ENCODE measurements at regions not wholly inside any gene's neighbourhood (a gene's known extent, or its start where the extent isn't known, plus 50 kb on each side); places are given as distances from the start of the nearest gene placed in this dataset.

GRCh38 chr5:87872986-87873385 lies 395.7 kb downstream of the TMEM161B start:
- DNase-seq (ENCODE audit: low read depth): no peak

DNA sequence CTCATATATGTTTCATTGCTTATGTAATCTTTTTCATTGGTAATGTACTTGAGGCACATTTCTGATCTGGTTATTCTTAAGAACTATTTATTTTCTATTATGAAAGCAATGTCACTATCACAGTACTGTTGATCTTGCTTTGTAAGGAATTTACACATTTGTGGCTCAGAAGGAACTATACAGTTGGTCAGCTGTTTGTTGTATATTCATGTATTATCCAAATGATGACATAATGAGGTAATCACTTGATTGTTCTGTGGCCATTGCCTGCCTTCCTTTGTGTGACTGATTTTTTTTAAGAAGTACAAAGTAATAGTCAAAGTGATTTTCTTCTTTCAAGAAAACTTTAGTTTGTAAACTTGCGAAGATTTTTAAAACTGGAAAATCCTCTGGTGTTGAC lies 399.9 kb downstream of the TMEM161B start:
- no peak for DNase-seq (ENCODE audit: low read depth)

DNA sequence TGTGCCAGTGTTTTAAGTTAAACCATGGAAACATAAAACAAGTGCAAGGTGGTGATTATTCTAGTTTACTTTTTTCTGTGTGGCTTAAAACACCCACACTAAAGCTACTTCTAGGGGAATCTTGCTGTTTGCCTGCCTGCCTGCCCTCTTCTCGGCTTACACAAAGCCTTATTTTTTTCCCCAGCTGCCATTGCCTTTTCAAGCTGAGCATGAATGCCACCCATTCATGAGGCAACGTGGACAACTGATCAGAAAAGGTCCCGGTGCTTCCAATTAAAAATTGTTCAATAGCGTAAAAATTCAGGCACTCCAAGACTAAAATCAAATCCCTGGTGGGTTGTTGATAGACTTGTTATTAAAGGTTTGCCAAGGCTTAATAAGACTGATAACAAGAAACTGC lies 401.4 kb downstream of the TMEM161B start:
- no peak for DNase-seq (ENCODE audit: low read depth)

- DNase-seq (ENCODE audit: low read depth): no peak
These were observed 415.1 kb downstream of the TMEM161B start for GRCh38 chr5:87853541-87853940.

DNA sequence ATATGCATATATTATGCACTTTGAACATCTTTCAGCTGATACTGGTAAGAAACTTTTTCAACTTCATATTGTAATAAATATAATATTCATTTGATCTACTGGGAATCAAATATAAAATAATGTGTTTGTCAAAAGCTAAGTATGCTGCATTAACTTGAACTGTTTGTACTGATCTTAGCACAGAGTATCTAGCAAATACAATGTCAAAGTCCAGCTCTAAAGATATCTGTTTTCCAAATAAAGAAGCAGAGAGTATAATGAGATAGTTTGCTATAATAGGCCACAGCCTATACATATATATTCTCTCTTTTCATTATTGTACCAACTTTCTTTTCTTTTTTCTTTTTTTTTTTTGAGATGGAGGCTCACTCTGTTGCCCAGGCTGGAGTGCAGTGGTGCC lies 417.0 kb downstream of the TMEM161B start:
- DNase-seq (ENCODE audit: low read depth): no peak

GRCh38 chr5:87850843-87851242 lies 417.8 kb downstream of the TMEM161B start:
- DNase-seq (ENCODE audit: low read depth): no peak

GRCh38 chr5:87845734-87846133 lies 422.9 kb downstream of the TMEM161B start:
- DNase-seq (ENCODE audit: low read depth): no peak

- DNase-seq (ENCODE audit: low read depth): no peak
These were observed 423.8 kb downstream of the TMEM161B start for GRCh38 chr5:87844866-87845265.

DNA sequence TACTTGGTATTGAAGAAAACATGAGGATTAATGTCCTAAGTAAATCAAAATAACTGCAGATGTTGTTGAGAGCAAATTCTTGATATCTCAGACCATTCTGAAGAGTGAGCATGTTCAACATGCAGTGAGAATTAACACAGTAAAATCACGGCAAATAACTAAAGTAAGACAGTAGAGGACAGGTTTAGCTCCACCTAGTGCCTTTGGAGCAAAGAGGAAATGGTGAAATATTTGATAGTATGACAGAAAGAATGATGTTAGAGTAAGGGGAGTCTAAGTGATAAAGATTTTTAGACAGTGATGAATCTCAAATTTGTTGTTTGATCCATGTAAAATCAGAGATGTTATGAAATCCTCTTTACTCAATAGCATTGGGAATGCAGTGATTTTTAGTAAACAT lies 424.2 kb downstream of the TMEM161B start:
- no peak for DNase-seq (ENCODE audit: low read depth)

- no peak for DNase-seq (ENCODE audit: low read depth)
These were observed 424.0 kb upstream of the CCNH start for GRCh38 chr5:87836696-87837095.

- DNase-seq (ENCODE audit: low read depth): no peak
These were observed 418.8 kb upstream of the CCNH start for GRCh38 chr5:87831499-87831898.

DNA sequence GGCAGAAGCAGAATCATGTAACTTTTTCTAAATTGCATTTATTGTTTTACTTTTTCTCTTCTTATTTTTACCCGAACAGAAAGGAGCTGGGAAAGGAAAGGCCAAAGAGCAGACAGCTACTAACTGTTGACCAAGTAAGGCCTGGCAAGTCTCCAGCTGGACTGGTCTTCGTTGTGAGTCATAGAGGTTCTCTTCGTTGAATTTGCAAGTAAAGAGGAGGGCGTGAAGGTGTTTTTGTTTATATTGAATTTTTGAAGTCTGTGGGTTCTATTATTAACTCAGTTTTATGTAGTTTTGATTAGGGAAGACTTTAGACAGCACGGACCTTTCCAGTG lies 416.5 kb upstream of the CCNH start:
- DNase-seq (ENCODE audit: low read depth): no peak

DNA sequence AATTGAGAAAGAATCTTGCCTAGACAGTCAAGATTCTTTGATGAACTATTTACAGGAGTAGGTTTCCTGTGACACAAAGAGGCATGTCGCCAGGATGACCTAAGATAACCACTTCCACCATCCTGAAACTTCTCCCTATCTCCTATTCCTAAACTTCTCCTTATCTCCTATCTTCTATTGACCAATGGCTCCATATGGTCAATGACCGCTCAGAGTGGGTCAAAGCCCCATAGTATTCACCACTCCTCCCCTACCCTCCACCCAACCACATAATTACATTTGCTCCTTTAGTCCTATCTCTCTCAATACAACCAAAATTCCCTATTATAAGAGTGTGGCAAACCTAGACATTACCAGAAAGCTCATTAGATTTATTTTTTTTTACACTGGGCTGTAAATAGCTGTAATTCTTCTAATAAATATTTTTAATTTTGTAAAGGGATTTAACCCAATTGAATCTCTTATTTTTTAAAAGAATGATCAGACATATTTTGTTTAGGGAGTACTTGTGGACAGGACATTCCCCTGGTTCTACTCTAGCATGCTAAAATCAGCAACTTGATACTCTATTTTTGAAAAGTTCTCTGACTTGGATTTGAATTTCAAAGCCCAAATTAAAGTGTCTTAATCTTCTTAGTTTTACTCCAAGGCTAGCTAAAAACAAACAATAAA lies 416.0 kb upstream of the CCNH start:
- DNase-seq (ENCODE audit: low read depth): no peak

DNA sequence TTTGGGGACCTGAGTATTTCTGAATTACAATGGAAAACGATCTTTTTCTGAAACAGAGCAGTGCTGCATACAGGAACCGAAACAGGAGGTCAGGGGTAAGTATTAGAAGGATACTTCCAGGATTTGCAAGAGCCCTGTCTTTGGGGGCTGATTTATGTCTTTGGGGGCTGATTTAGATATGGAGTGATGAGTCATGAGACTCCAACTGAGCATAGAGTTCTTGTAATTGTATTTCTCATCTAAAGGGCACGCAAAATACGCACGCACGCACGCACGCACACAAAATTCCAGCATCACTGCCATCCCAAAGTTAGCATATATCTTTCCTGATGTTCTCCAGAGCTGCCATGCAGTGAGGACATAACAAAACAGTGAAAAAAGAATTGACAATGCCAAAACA lies 414.8 kb upstream of the CCNH start:
- no peak for DNase-seq (ENCODE audit: low read depth)

DNA sequence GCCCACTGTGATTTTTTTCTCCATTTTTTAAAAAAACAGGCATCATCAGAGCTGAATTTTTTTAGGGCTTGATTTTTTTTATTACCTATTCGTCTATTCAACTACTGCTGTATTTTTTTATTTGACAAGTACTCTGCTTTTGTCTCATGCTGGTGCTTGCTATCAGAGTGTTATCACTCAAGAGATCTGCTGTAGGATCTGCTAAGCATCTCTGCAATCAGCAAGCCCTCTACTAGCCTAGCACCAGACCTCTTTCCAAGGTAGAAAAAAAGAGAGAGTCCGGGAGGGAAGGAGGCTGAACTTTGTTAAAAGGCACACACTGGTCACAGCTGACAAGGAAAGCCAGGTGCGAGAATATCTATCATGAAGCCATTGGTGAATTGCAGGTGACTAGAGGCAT lies 413.8 kb upstream of the CCNH start:
- DNase-seq (ENCODE audit: low read depth): no peak

GRCh38 chr5:87825583-87825982 lies 412.9 kb upstream of the CCNH start:
- no peak for DNase-seq (ENCODE audit: low read depth)

GRCh38 chr5:87807783-87808182 lies 395.1 kb upstream of the CCNH start:
- no peak for DNase-seq (ENCODE audit: low read depth)

- no peak for DNase-seq (ENCODE audit: low read depth)
These were observed 390.6 kb upstream of the CCNH start for GRCh38 chr5:87803352-87803751.

DNA sequence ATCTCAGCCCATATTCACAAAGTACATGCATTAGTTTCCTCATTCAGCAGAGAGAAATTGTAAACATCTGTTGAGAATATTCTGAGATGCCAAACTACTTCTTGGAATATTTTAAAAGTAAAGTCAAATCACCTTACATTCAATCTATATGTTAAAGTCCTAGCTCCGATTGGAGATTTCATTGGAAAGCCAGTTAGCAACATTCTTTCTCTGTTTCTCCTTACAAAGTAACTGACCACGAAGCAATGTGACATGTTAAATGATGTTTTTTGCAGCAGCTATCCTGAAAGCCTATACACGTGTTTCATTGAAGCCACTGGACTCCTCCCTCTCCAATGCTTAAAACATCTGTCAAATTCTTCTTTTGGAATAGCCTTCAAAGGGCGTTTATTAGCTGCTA lies 379.1 kb upstream of the CCNH start:
- no peak for DNase-seq (ENCODE audit: low read depth)

GRCh38 chr5:87788416-87788815 lies 375.7 kb upstream of the CCNH start:
- DNase-seq (ENCODE audit: low read depth): no peak

- no peak for DNase-seq (ENCODE audit: low read depth)
These were observed 375.0 kb upstream of the CCNH start for GRCh38 chr5:87787625-87788256.

DNA sequence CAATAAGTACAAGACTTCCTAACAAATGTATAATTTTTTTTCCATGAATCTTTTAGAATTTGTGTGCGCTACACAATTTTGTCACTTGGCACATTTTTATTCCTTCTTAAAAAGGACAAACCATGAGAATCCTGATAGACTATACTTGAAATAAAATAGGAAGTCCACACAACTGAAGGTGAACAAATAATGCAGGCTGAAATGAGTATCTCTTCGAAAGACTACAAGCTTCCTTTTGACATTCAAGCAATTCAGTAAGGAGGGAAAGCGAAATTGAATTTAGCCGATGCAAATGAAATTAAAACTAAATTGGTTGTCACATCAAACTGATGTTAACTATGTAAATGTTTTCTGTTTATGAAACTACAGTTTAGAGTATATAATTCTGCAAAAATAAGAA lies 374.4 kb upstream of the CCNH start:
- no peak for DNase-seq (ENCODE audit: low read depth)

GRCh38 chr5:87786471-87786870 lies 373.7 kb upstream of the CCNH start:
- no peak for DNase-seq (ENCODE audit: low read depth)

GRCh38 chr5:87785554-87786335 lies 373.0 kb upstream of the CCNH start:
- DNase-seq (ENCODE audit: low read depth): no peak

All from activated gamma-delta T cell treated with anti-CD3 and anti-CD28 coated beads, Interleukin-2, amount 50 U/mL, for 16 hours (primary cell).